HepG2 (cell line): ENCODE measurements at regions not wholly inside any gene's neighbourhood (a gene's known extent, or its start where the extent isn't known, plus 50 kb on each side); places are given as distances from the start of the nearest gene placed in this dataset.

Experiments
- AGO1 ChIP-seq: fragments of 200-400 bp; formaldehyde crosslinking; IDR thresholded peaks from 2 replicates; pipeline ENCODE4 v1.6.1; 2017; ENCODE audit warnings: mild to moderate bottlenecking, low read depth, low read length, moderate library complexity; ENCODE audit not compliant: poor library complexity, severe bottlenecking
- KMT2B ChIP-seq: IDR thresholded peaks from 2 replicates; pipeline ENCODE4 v1.6.1; 2016; ENCODE audit warnings: missing genetic modification reagents, missing compliant biosample characterization
- REL ChIP-seq: sonication (generic); formaldehyde crosslinking; conservative IDR thresholded peaks from 2 replicates; pipeline ENCODE4 v1.8.0; 2022; ENCODE audit warnings: mild to moderate bottlenecking, missing genetic modification reagents, moderate library complexity
- ZBED4 ChIP-seq: sonication (generic); formaldehyde crosslinking; IDR thresholded peaks from 2 replicates; pipeline ENCODE4 v1.4.0; 2020; ENCODE audit warnings: missing genetic modification reagents, borderline replicate concordance
- ZNF362 ChIP-seq: sonication (generic); formaldehyde crosslinking; IDR thresholded peaks from 2 replicates; pipeline ENCODE4 v1.4.0; 2020; ENCODE audit warnings: missing genetic modification reagents, mild to moderate bottlenecking, borderline replicate concordance
- ZNF639 ChIP-seq: conservative IDR thresholded peaks from 2 replicates; pipeline ENCODE4 v1.6.1; 2018; ENCODE audit warnings: missing genetic modification reagents
- ZNF770 ChIP-seq: sonication (generic); formaldehyde crosslinking; IDR thresholded peaks from 2 replicates; pipeline ENCODE4 v1.5.0; 2020; ENCODE audit warnings: mild to moderate bottlenecking, missing genetic modification reagents

- TF ChIP-seq ZNF362 (CRISPR knock-in tag): no peak
- TF ChIP-seq AGO1: no peak
- TF ChIP-seq ZNF639 (CRISPR knock-in tag): no peak
- no peak for TF ChIP-seq REL
- no peak for TF ChIP-seq KMT2B (CRISPR knock-in tag)
- no peak for TF ChIP-seq ZNF770
- TF ChIP-seq ZBED4: no peak
Observed at GRCh38 chr3:20698896-20699295, 512.9 kb upstream of the SGO1 start (continued).
